ENCODE measurements at regions not wholly inside any gene's neighbourhood (a gene's known extent, or its start where the extent isn't known, plus 50 kb on each side); places are given as distances from the start of the nearest gene placed in this dataset.
"Not testable (repeated sequence)": the region's sequence is repeated elsewhere in the genome, so short reads cannot be mapped to it uniquely, and the experiment has no call there.

DNA sequence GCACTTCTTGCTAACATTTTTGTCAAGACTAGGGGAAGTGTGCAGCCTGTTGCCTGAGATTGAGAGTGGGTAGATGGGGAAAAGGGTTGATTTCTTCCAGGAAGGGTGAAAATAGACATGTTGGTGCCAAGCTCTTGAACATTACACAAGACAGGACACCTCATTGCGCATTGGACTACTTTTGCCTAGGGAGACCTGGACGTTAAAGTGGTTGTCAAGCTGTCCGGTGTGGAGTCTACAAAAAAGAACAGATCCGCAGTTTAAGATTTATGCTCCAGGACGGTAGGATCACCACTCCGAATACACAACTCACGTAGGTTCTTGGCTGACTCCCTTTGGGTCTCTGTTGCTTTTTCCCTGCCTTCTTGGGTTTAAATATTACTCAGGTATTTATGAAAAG, 56.3 kb upstream of the LRIG1 start:
- BruUV-seq (replicated peaks) = no TSS peak
- DNase-seq (ENCODE audit: low read depth, low spot score) = no peak
- RAD21 ChIA-PET (ENCODE audit: low non-redundant PET in 1 of 2, low total read pairs in 2 of 2, uncharacterized antibody in 2 of 2, unreplicated experiment in 2 of 2) = no interaction called here
- no peaks in the 10 kb centered on the region for H3K79me2 ChIP-seq (ENCODE audit: insufficient read depth, low read length)
- CTCF ChIA-PET = no interaction called here
- no peaks in the 10 kb centered on the region for H3K9me3 ChIP-seq (ENCODE audit: control insufficient read depth in 1 of 2, insufficient read depth in 1 of 2, low read depth in 1 of 2, low read length in 2 of 2)
- TF ChIP-seq EGR1 (IDR thresholded peaks at IDR 0.05; ENCODE audit: low read depth) (no peak), ZNF274 (IDR thresholded peaks at IDR 0.05; ENCODE audit: low read depth, low read length) (no peak), SP1 (IDR thresholded peaks at IDR 0.05; ENCODE audit: low read depth) (no peak)
- H3K27ac ChIP-seq (ENCODE audit: low read depth, low read length) = no peak overlapping the region
- no peak for ATAC-seq
- no peak overlapping the region for H3K9ac ChIP-seq (ENCODE audit: low read length)
- H3K4me2 ChIP-seq (ENCODE audit: low read length) = no peak overlapping the region
- H3K36me3 ChIP-seq (ENCODE audit: control insufficient read depth in 1 of 2, insufficient read depth in 2 of 2, low read length in 2 of 2) = no peaks in the 10 kb centered on the region
- intact Hi-C loops (cut with micrococcal nuclease) = no loop called here
- peaks cover 0 to 5% of the 10 kb centered on the region in 2 experiments; a peak in 1 of 4 replicates for H3K4me1 ChIP-seq (ENCODE audit: control insufficient read depth in 1 of 2, insufficient read depth in 2 of 2, low read length in 2 of 2)
- no peaks in the 10 kb centered on the region for H3K9me2 ChIP-seq (ENCODE audit: insufficient read depth)
- no peaks in the 10 kb centered on the region for H4K20me1 ChIP-seq (ENCODE audit: insufficient read depth)
- H2AFZ ChIP-seq (ENCODE audit: low read depth, low read length, poor library complexity, severe bottlenecking) = no peak overlapping the region
- H3K27me3 ChIP-seq (ENCODE audit: insufficient read depth, low read length) = no peaks in the 10 kb centered on the region
- POLR2A ChIA-PET = no interaction called here
- H3K4me3 ChIP-seq (replicated peaks in 1 of 2; ENCODE audit: low read depth in 1 of 2, low read length in 2 of 2) = no peak overlapping the region

DNA sequence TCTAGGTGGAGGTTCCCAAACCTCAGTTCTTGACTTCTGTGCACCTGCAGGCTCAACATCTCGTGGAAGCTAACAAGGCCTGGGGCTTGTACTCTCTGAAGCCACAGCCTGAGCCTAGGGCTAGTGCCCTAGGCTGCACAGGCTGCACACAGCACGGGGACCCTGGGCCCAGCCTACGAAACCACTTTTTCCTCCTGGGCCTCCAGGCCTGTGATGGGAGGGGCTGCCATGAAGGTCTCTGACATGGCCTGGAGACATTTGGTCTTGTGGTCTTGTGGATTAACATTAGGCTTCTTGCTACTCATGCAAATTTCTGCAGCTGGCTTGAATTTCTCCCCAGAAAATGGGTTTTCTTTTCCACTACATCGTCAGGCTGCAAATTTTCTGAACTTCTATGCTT, 59.1 kb upstream of the LRIG1 start:
- H3K36me3 ChIP-seq (ENCODE audit: control insufficient read depth in 1 of 2, insufficient read depth in 2 of 2, low read length in 2 of 2); H3K79me2 ChIP-seq (ENCODE audit: insufficient read depth, low read length); BruUV-seq (replicated peaks); intact Hi-C loops (cut with micrococcal nuclease); H3K9me2 ChIP-seq (ENCODE audit: insufficient read depth); H3K27me3 ChIP-seq (ENCODE audit: insufficient read depth, low read length); H2AFZ ChIP-seq (ENCODE audit: low read depth, low read length, poor library complexity, severe bottlenecking); H3K4me3 ChIP-seq (replicated peaks in 1 of 2; ENCODE audit: low read depth in 1 of 2, low read length in 2 of 2); RAD21 ChIA-PET (ENCODE audit: low non-redundant PET in 1 of 2, low total read pairs in 2 of 2, uncharacterized antibody in 2 of 2, unreplicated experiment in 2 of 2); DNase-seq (ENCODE audit: low read depth, low spot score); H3K9ac ChIP-seq (ENCODE audit: low read length); POLR2A ChIA-PET; H3K4me2 ChIP-seq (ENCODE audit: low read length); ATAC-seq; CTCF ChIA-PET; H3K27ac ChIP-seq (ENCODE audit: low read depth, low read length); H4K20me1 ChIP-seq (ENCODE audit: insufficient read depth); H3K4me1 ChIP-seq (ENCODE audit: control insufficient read depth in 1 of 2, insufficient read depth in 2 of 2, low read length in 2 of 2); H3K9me3 ChIP-seq (ENCODE audit: control insufficient read depth in 1 of 2, insufficient read depth in 1 of 2, low read depth in 1 of 2, low read length in 2 of 2): not testable (repeated sequence)

DNA sequence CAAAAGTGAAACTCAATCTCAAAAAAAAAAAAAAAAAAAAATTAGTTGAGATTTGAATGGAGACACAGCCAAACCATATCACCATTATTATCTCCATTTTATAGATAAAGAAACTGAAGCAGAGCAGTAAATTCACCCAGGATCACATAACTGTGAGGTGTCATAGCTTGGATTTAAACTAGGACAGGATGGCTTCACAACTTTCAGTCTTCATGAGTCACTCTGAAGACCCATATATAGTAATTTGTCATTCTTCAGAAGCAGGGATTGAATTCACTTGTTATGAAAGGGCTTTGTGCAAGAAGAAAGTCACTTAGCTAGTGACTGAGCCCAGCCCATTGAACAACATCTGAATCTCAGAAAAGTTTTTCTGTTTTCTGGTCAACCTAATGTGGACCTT, 60.5 kb upstream of the LRIG1 start:
- intact Hi-C loops (cut with micrococcal nuclease) = no loop called here
- Histone ChIP-seq H3K79me2 (ENCODE audit: insufficient read depth, low read length) (no peaks in the 10 kb centered on the region), H3K27ac (ENCODE audit: low read depth, low read length) (no peak overlapping the region), H3K9me3 (ENCODE audit: control insufficient read depth in 1 of 2, insufficient read depth in 1 of 2, low read depth in 1 of 2, low read length in 2 of 2) (no peaks in the 10 kb centered on the region), H3K27me3 (ENCODE audit: insufficient read depth, low read length) (no peaks in the 10 kb centered on the region), H3K4me1 (ENCODE audit: control insufficient read depth in 1 of 2, insufficient read depth in 2 of 2, low read length in 2 of 2) (no peaks in the 10 kb centered on the region), H3K9ac (ENCODE audit: low read length) (no peak overlapping the region), H3K9me2 (ENCODE audit: insufficient read depth) (no peaks in the 10 kb centered on the region), H3K36me3 (ENCODE audit: control insufficient read depth in 1 of 2, insufficient read depth in 2 of 2, low read length in 2 of 2) (no peaks in the 10 kb centered on the region), H2AFZ (ENCODE audit: low read depth, low read length, poor library complexity, severe bottlenecking) (no peak overlapping the region), H3K4me2 (ENCODE audit: low read length) (no peak overlapping the region), H3K4me3 (replicated peaks in 1 of 2; ENCODE audit: low read depth in 1 of 2, low read length in 2 of 2) (no peak overlapping the region), H4K20me1 (ENCODE audit: insufficient read depth) (no peaks in the 10 kb centered on the region)
- POLR2A ChIA-PET = no interaction called here
- BruUV-seq (replicated peaks) = no TSS peak
- CTCF ChIA-PET = no interaction called here
- no peak for ATAC-seq
- DNase-seq (ENCODE audit: low read depth, low spot score) = no peak
- RAD21 ChIA-PET (ENCODE audit: low non-redundant PET in 1 of 2, low total read pairs in 2 of 2, uncharacterized antibody in 2 of 2, unreplicated experiment in 2 of 2) = no interaction called here
- TF ChIP-seq, protein P1, sequence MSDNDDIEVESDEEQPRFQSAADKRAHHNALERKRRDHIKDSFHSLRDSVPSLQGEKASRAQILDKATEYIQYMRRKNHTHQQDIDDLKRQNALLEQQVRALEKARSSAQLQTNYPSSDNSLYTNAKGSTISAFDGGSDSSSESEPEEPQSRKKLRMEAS (IDR thresholded peaks at IDR 0.05) = no peak
- no peak for TF ChIP-seq RAD21 (IDR thresholded peaks at IDR 0.05; ENCODE audit: low read depth)
- no peak for TF ChIP-seq REST (IDR thresholded peaks at IDR 0.05; ENCODE audit: low read depth)
- no peak for TF ChIP-seq SIN3A (IDR thresholded peaks at IDR 0.05; ENCODE audit: low read depth)
- TF ChIP-seq ELF1 (IDR thresholded peaks at IDR 0.05; ENCODE audit: borderline replicate concordance, low read depth) = no peak
- TF ChIP-seq ZNF274 (IDR thresholded peaks at IDR 0.05; ENCODE audit: low read depth, low read length) = no peak
- TF ChIP-seq SP1 (IDR thresholded peaks at IDR 0.05; ENCODE audit: low read depth) = no peak
- TF ChIP-seq YY1 (IDR thresholded peaks at IDR 0.05; ENCODE audit: extremely low read depth, insufficient replicate concordance, low read depth, low read length) = no peak
- no peak for TF ChIP-seq TCF7L2 (IDR thresholded peaks at IDR 0.05; ENCODE audit: borderline replicate concordance, extremely low read depth, insufficient read depth, insufficient read length)

Data from HCT116 (cell line).